Neural cell (in vitro differentiated cells): ENCODE measurements at regions not wholly inside any gene's neighbourhood (a gene's known extent, or its start where the extent isn't known, plus 50 kb on each side); places are given as distances from the start of the nearest gene placed in this dataset.

Experiments used
- H2AFZ ChIP-seq: fragments of 200-600, 300-800 bp; sonication (generic), shearing (Covaris generic); 2 replicates; pipeline ENCODE4 v1.6.0; 2014; ENCODE audit warnings: low read depth, mild to moderate bottlenecking, antibody characterized with exemption, low read length, moderate library complexity
- H3F3A ChIP-seq: fragments of 200-600 bp; shearing (Covaris generic); 2 replicates; pipeline ENCODE4 v1.6.1; 2016; ENCODE audit warnings: mild to moderate bottlenecking, moderate library complexity, mixed read lengths, antibody characterized with exemption, low read length; ENCODE audit not compliant: insufficient read depth, poor library complexity, severe bottlenecking
- H3K27ac ChIP-seq: fragments of 200-600, 300-800 bp; sonication (generic), shearing (Covaris generic); 2 replicates; pipeline ENCODE4 v1.5.1; 2014; ENCODE audit warnings: mild to moderate bottlenecking, low read length, moderate library complexity
- H3K27me3 ChIP-seq: fragments of 300-800, 200-600 bp; sonication (generic), shearing (Covaris generic); 2 replicates; pipeline ENCODE4 v1.6.0; 2014; ENCODE audit warnings: mild to moderate bottlenecking, low read depth, low read length, moderate library complexity; ENCODE audit not compliant: insufficient read depth
- H3K36me3 ChIP-seq: fragments of 300-800, 200-600 bp; sonication (generic), shearing (Covaris generic); 2 replicates; pipeline ENCODE4 v1.5.1; 2014; ENCODE audit warnings: mild to moderate bottlenecking, antibody characterized with exemption, low read length, moderate library complexity; ENCODE audit not compliant: insufficient read depth
- H3K4me2 ChIP-seq: fragments of 300-800, 200-600 bp; sonication (generic), shearing (Covaris generic); 2 replicates; pipeline ENCODE4 v1.6.0; 2014; ENCODE audit warnings: mild to moderate bottlenecking, low read length
- H3K4me3 ChIP-seq: fragments of 300-800, 200-600 bp; sonication (generic), shearing (Covaris generic); 2 replicates; pipeline ENCODE4 v1.5.1; 2014; ENCODE audit warnings: mild to moderate bottlenecking, low read length, moderate library complexity
- H3K79me2 ChIP-seq: fragments of 200-600 bp; shearing (Covaris generic); replicated peaks from 2 replicates; pipeline ENCODE4 v1.6.0; 2014; ENCODE audit warnings: mild to moderate bottlenecking, low read length, moderate library complexity; ENCODE audit not compliant: insufficient read depth
- H3K9ac ChIP-seq: fragments of 300-800, 200-600 bp; sonication (generic), shearing (Covaris generic); 2 replicates; pipeline ENCODE4 v1.6.1; 2016; ENCODE audit warnings: mild to moderate bottlenecking, low read length, mixed read lengths
- H3K9me2 ChIP-seq: fragments of 200-600 bp; shearing (Covaris generic); 2 replicates; pipeline ENCODE4 v1.6.1; 2016; ENCODE audit warnings: mild to moderate bottlenecking, low read length, mixed read lengths; ENCODE audit not compliant: insufficient read depth
- H3K9me3 ChIP-seq: fragments of 200-600, 300-800 bp; sonication (generic), shearing (Covaris generic); 2 replicates; pipeline ENCODE4 v1.6.1; 2016; ENCODE audit warnings: mild to moderate bottlenecking, mixed run types, low read length, moderate library complexity, mixed read lengths
- H4K20me1 ChIP-seq: fragments of 200-600 bp; shearing (Covaris generic); 2 replicates; pipeline ENCODE4 v1.6.1; 2016; ENCODE audit warnings: mild to moderate bottlenecking, mixed run types; ENCODE audit not compliant: insufficient read depth
- EP300 ChIP-seq: fragments of 450-650 bp; conservative IDR thresholded peaks from 2 replicates; pipeline ENCODE4 v1.6.1; 2014; ENCODE audit warnings: antibody characterized with exemption, mild to moderate bottlenecking, moderate library complexity; ENCODE audit not compliant: poor library complexity, severe bottlenecking
- EZH2 ChIP-seq: fragments of 200-600, 300-800 bp; shearing (Covaris generic), sonication (generic); IDR thresholded peaks from 2 replicates; pipeline ENCODE4 v1.6.1; 2014; ENCODE audit warnings: antibody characterized with exemption, low read length, borderline replicate concordance, mild to moderate bottlenecking; ENCODE audit not compliant: insufficient read depth, poor library complexity, severe bottlenecking
- MXI1 ChIP-seq: fragments of 450-650 bp; conservative IDR thresholded peaks from 2 replicates; pipeline ENCODE4 v1.6.1; 2014; ENCODE audit warnings: antibody characterized with exemption, mild to moderate bottlenecking; ENCODE audit not compliant: poor library complexity, severe bottlenecking
- POLR2AphosphoS5 ChIP-seq: IDR thresholded peaks from 2 replicates; pipeline ENCODE4 v1.6.1; 2012
- RAD21 ChIP-seq: fragments of 450-650 bp; conservative IDR thresholded peaks from 2 replicates; pipeline ENCODE4 v1.6.1; 2014; ENCODE audit warnings: antibody characterized with exemption, mild to moderate bottlenecking, moderate library complexity
- REST ChIP-seq: IDR thresholded peaks from 2 replicates; pipeline ENCODE4 v1.6.1; 2012; ENCODE audit warnings: borderline replicate concordance
- SMC3 ChIP-seq: fragments of 450-650 bp; conservative IDR thresholded peaks from 2 replicates; pipeline ENCODE4 v1.6.1; 2014; ENCODE audit warnings: antibody characterized with exemption, mild to moderate bottlenecking, moderate library complexity; ENCODE audit not compliant: poor library complexity
- TAF1 ChIP-seq: IDR thresholded peaks from 2 replicates; pipeline ENCODE4 v1.6.1; 2012; ENCODE audit warnings: low read depth
- TF ChIP-seq, protein P1 (sequence below): fragments of 450-650 bp; IDR thresholded peaks from 2 replicates; pipeline ENCODE4 v1.5.1; 2014; ENCODE audit warnings: antibody characterized with exemption, mild to moderate bottlenecking, moderate library complexity; ENCODE audit not compliant: poor library complexity, severe bottlenecking

- Histone ChIP-seq H3K4me2 (no peak overlapping the region), H3F3A (no peaks in the 10 kb centered on the region), H3K79me2 (no peaks in the 10 kb centered on the region), H3K36me3 (no peaks in the 10 kb centered on the region), H3K27me3 (no peaks in the 10 kb centered on the region), H3K4me3 (no peak overlapping the region), H2AFZ (no peak overlapping the region), H3K9me3 (no peaks in the 10 kb centered on the region), H4K20me1 (no peaks in the 10 kb centered on the region), H3K27ac (no peak overlapping the region), H3K9ac (no peak overlapping the region), H3K9me2 (no peaks in the 10 kb centered on the region)
- TF ChIP-seq RAD21 (no peak), REST (no peak), SMC3 (no peak), EP300 (no peak), MXI1 (no peak), POLR2AphosphoS5 (no peak), EZH2 (no peak), TAF1 (no peak)
- TF ChIP-seq, protein P1, sequence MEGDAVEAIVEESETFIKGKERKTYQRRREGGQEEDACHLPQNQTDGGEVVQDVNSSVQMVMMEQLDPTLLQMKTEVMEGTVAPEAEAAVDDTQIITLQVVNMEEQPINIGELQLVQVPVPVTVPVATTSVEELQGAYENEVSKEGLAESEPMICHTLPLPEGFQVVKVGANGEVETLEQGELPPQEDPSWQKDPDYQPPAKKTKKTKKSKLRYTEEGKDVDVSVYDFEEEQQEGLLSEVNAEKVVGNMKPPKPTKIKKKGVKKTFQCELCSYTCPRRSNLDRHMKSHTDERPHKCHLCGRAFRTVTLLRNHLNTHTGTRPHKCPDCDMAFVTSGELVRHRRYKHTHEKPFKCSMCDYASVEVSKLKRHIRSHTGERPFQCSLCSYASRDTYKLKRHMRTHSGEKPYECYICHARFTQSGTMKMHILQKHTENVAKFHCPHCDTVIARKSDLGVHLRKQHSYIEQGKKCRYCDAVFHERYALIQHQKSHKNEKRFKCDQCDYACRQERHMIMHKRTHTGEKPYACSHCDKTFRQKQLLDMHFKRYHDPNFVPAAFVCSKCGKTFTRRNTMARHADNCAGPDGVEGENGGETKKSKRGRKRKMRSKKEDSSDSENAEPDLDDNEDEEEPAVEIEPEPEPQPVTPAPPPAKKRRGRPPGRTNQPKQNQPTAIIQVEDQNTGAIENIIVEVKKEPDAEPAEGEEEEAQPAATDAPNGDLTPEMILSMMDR: no peak
Observed at GRCh38 chr11:23893126-23893525, 603.7 kb upstream of the LUZP2 start.

DNA sequence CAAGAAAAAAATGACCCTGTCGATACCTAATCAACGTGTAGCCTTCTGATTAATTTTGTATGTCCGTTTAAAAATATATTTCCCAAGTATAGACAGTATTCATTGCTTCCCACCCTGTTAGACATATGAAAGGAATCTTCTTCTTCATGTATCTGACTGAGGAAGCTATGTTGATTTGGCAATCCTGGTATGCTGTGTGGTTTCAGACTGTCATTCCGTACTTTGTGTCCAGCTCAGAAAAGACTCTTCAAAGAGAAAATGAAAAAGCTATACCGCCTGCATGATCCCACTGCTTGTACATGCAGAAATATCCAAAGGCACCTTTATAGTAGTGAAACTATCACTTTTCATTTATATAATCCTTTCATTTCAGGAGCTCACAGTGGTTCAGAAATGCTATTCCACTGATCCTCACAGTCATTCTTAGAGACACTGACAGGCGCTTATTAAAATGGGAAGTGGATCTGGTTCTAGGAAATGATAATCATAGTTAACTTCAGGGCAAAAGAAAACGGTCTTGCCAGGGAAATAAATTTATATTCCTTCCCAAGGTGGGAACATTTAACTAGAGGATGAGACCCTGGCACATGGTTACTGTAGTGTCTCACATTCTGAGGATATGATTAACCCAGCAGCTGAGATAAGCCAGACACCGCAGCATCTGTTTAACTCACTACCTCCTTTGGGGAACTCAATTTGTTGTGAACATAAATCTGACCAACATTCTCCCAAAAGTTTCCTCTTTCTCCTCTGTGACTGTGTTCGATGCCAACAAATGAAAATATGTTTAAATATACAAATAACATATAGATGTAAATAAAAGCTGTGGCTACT lies 599.2 kb upstream of the LUZP2 start:
- Histone ChIP-seq H3K27ac (no peak overlapping the region), H3K79me2 (no peaks in the 10 kb centered on the region), H3K9me3 (no peaks in the 10 kb centered on the region), H3K36me3 (no peaks in the 10 kb centered on the region), H3K9me2 (no peaks in the 10 kb centered on the region), H3K27me3 (no peaks in the 10 kb centered on the region), H3K9ac (no peak overlapping the region), H3K4me2 (no peak overlapping the region), H3F3A (no peaks in the 10 kb centered on the region), H4K20me1 (no peaks in the 10 kb centered on the region), H3K4me3 (no peak overlapping the region), H2AFZ (no peak overlapping the region)
- TF ChIP-seq RAD21: no peak
- no peak for TF ChIP-seq EP300
- TF ChIP-seq MXI1: no peak
- no peak for TF ChIP-seq REST
- no peak for TF ChIP-seq SMC3
- TF ChIP-seq POLR2AphosphoS5: no peak
- TF ChIP-seq, protein P1: no peak
- TF ChIP-seq TAF1: no peak
- TF ChIP-seq EZH2: no peak
